ENCODE measurements at regions not wholly inside any gene's neighbourhood (a gene's known extent, or its start where the extent isn't known, plus 50 kb on each side); places are given as distances from the start of the nearest gene placed in this dataset.

- Histone ChIP-seq H4K20me1 (replicated peaks in 1 of 2; ENCODE audit: control insufficient read depth in 1 of 2, insufficient read depth in 2 of 2, low read length in 2 of 2) (no peaks in the 10 kb centered on the region), H2BK20ac (ENCODE audit: low read length) (no peak overlapping the region), H3K23ac (ENCODE audit: insufficient read length) (no peak overlapping the region), H2BK5ac (ENCODE audit: low read depth, low read length) (no peak overlapping the region), H3K79me1 (ENCODE audit: low read depth, low read length) (no peaks in the 10 kb centered on the region), H3K4me1 (replicated peaks in 1 of 4; ENCODE audit: control insufficient read depth in 3 of 4, insufficient read depth in 4 of 4, low read length in 3 of 4) (no peaks in the 10 kb centered on the region), H3K4me3 (ENCODE audit: extremely low read depth in 1 of 4, insufficient read depth in 2 of 4, low read depth in 3 of 4, low read length in 4 of 4) (no peak overlapping the region), H3K56ac (replicated peaks; ENCODE audit: insufficient read length, low read depth, low read length) (no peak overlapping the region), H3K36me3 (ENCODE audit: control insufficient read depth in 2 of 4, insufficient read depth in 4 of 4, low read length in 3 of 4) (no peaks in the 10 kb centered on the region), H3K9ac (replicated peaks in 1 of 4; ENCODE audit: extremely low read depth in 1 of 4, low read depth in 3 of 4, low read length in 3 of 4) (no peak overlapping the region), H4K8ac (ENCODE audit: extremely low read depth, insufficient read depth, low read length) (no peak overlapping the region), H4K91ac (replicated peaks; ENCODE audit: insufficient read length, low read length) (no peak overlapping the region), H2AK5ac (ENCODE audit: low read depth, low read length) (no peak overlapping the region), H2BK15ac (ENCODE audit: low read length) (no peak overlapping the region), H3K18ac (ENCODE audit: extremely low read depth, low read length) (peak overlapping the region; percentile 32; the same call in 1 of the 2 replicates), H4K5ac (ENCODE audit: insufficient read length, low read depth, low read length) (no peak overlapping the region), H2AFZ (ENCODE audit: low read length) (peak overlapping the region; percentile 88), H3K4ac (replicated peaks; ENCODE audit: insufficient read length, low read depth, low read length) (no peak overlapping the region), H3K9me3 (ENCODE audit: insufficient read depth in 2 of 2, low read depth in 1 of 2, low read length in 1 of 2) (no peaks in the 10 kb centered on the region), H3K23me2 (ENCODE audit: low read depth, low read length) (no peaks in the 10 kb centered on the region), H3K79me2 (ENCODE audit: control insufficient read depth in 1 of 2, insufficient read depth in 2 of 2, low read length in 2 of 2) (no peaks in the 10 kb centered on the region), H3K14ac (ENCODE audit: insufficient read length) (no peak overlapping the region), H2BK120ac (replicated peaks; ENCODE audit: low read depth, low read length) (no peak overlapping the region), H3K27ac (ENCODE audit: low read depth, low read length) (no peak overlapping the region), H3K27me3 (replicated peaks in 1 of 4; ENCODE audit: control insufficient read depth in 3 of 4, extremely low read depth in 1 of 4, insufficient read depth in 3 of 4, low read length in 3 of 4) (no peaks in the 10 kb centered on the region), H2BK12ac (ENCODE audit: low read depth, low read length) (no peak overlapping the region; the same call in 1 of the 2 replicates), H3K4me2 (ENCODE audit: insufficient read depth in 1 of 2, low read depth in 2 of 2, low read length in 2 of 2) (no peak overlapping the region)
- POLR2A ChIA-PET (ENCODE audit: partially characterized antibody): no interaction called here
- FAIRE-seq (no peak), DNase-seq (ENCODE audit: low read depth in 1 of 2, low spot score in 2 of 2) (no peak)
- CTCF ChIA-PET (ENCODE audit: partially characterized antibody): interaction anchor here (1.1 kb wide), 1 partner anchor 14 kb away, joined by 3 read pairs; no protein-coding TSS in a partner anchor
- 92% methylated on average over 3 of the region's 3 CpGs; no CpG with 5 or more reads in 1 of the 2 experiments for WGBS, 2 experiments (ENCODE audit: extremely low coverage in 1 of 2, insufficient coverage in 1 of 2, insufficient read length in 1 of 2, insufficient replicate concordance in 2 of 2, low coverage in 1 of 2, low lambda C conversion rate in 2 of 2, missing lambda C conversion rate in 1 of 2)
- TF ChIP-seq BACH1 (IDR thresholded peaks at IDR 0.05; ENCODE audit: low read length) (peak; percentile 74), MAFK (IDR thresholded peaks at IDR 0.05; ENCODE audit: low read depth, low read length) (peak; percentile 32; the same call in 1 of the 2 replicates)
Observed at GRCh38 chr5:98050583-98050982, 722.9 kb upstream of the RGMB start.

All from H1 (cell line).